ENCODE measurements at regions not wholly inside any gene's neighbourhood (a gene's known extent, or its start where the extent isn't known, plus 50 kb on each side); places are given as distances from the start of the nearest gene placed in this dataset.

GRCh38 chr9:90965226-90966030 is 163.8 kb downstream of the SYK start:
- TF ChIP-seq MEF2A (IDR thresholded peaks at IDR 0.05; ENCODE audit: borderline replicate concordance, low read depth) (no peak), USF1 (IDR thresholded peaks at IDR 0.05; ENCODE audit: borderline replicate concordance, low read depth) (no peak), GATA2 (CRISPR knock-in tag; IDR thresholded peaks at IDR 0.05) (no peak), MXI1 (IDR thresholded peaks at IDR 0.05; ENCODE audit: low read depth, low read length) (no peak), YY1 (IDR thresholded peaks at IDR 0.05; ENCODE audit: low read depth) (no peak), NFIC (IDR thresholded peaks at IDR 0.05; ENCODE audit: borderline replicate concordance) (no peak), TCF12 (IDR thresholded peaks at IDR 0.05) (no peak)
- TF ChIP-seq, protein P1, sequence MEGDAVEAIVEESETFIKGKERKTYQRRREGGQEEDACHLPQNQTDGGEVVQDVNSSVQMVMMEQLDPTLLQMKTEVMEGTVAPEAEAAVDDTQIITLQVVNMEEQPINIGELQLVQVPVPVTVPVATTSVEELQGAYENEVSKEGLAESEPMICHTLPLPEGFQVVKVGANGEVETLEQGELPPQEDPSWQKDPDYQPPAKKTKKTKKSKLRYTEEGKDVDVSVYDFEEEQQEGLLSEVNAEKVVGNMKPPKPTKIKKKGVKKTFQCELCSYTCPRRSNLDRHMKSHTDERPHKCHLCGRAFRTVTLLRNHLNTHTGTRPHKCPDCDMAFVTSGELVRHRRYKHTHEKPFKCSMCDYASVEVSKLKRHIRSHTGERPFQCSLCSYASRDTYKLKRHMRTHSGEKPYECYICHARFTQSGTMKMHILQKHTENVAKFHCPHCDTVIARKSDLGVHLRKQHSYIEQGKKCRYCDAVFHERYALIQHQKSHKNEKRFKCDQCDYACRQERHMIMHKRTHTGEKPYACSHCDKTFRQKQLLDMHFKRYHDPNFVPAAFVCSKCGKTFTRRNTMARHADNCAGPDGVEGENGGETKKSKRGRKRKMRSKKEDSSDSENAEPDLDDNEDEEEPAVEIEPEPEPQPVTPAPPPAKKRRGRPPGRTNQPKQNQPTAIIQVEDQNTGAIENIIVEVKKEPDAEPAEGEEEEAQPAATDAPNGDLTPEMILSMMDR (IDR thresholded peaks at IDR 0.05): no peak
- CTCF ChIA-PET: interaction anchor here (1.0 to 2.9 kb wide), 2 partner anchors 11 to 50 kb away, joined by 3 to 11 read pairs; no protein-coding TSS in a partner anchor
- WGBS (ENCODE audit: low lambda C conversion rate): 85% methylated on average over 12 of the region's 12 CpGs

DNA sequence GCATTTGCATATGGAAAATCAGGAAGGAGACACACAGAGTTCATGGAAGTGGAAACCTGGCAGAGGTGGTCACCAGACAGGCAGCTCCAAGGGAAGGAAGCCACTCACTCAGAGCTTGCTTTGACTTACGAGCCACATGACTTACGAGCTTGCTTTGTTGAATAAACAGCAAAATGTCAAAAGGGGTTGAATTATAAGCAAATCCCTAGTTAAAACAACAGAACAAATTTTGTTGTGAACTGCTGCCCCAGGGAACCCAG is 164.3 kb downstream of the SYK start:
- Histone ChIP-seq H4K20me1 (ENCODE audit: insufficient read depth) (no peaks in the 10 kb centered on the region), H3K4me3 (ENCODE audit: low read depth in 2 of 2, low read length in 1 of 2) (no peak overlapping the region), H3K9me2 (no peaks in the 10 kb centered on the region), H3K27ac (ENCODE audit: low read depth in 2 of 2, low read length in 1 of 2) (no peak overlapping the region), H3K36me3 (replicated peaks in 1 of 2; ENCODE audit: control insufficient read depth in 1 of 2, insufficient read depth in 2 of 2, low read length in 1 of 2) (no peaks in the 10 kb centered on the region), H3F3A (replicated peaks; ENCODE audit: insufficient read depth) (no peaks in the 10 kb centered on the region), H3K4me2 (no peak overlapping the region), H3K9me3 (no peaks in the 10 kb centered on the region), H3K27me3 (ENCODE audit: insufficient read depth) (no peaks in the 10 kb centered on the region), H3K4me1 (ENCODE audit: control insufficient read depth in 1 of 2, insufficient read depth in 2 of 2, low read depth in 1 of 2, low read length in 1 of 2) (peaks cover 0 to 19% of the 10 kb centered on the region in 2 experiments; a peak in 1 of 4 replicates), H3K9ac (no peak overlapping the region), H2AFZ (ENCODE audit: low read depth) (no peak overlapping the region), H3K79me2 (ENCODE audit: insufficient read depth) (no peaks in the 10 kb centered on the region)
- WGBS (ENCODE audit: low lambda C conversion rate): 65% methylated on average over 2 of the region's 2 CpGs
- CTCF ChIA-PET: interaction anchor here (2.9 kb wide), 1 partner anchor 50 kb away, joined by 11 read pairs; no protein-coding TSS in a partner anchor
- no peak for DNase-seq
- POLR2A ChIA-PET: no interaction called here
- TF ChIP-seq CHD2 (IDR thresholded peaks at IDR 0.05; ENCODE audit: low read length, partially characterized antibody) (no peak), YY1 (IDR thresholded peaks at IDR 0.05; ENCODE audit: low read depth) (no peak), EP300 (IDR thresholded peaks at IDR 0.05; ENCODE audit: borderline replicate concordance in 1 of 2, low read depth in 1 of 2, low read length in 1 of 2) (no peak), REST (IDR thresholded peaks at IDR 0.05; ENCODE audit: low read depth, low read length) (no peak), GATA2 (CRISPR knock-in tag; IDR thresholded peaks at IDR 0.05) (no peak), SMC3 (IDR thresholded peaks at IDR 0.05; ENCODE audit: low read depth, low read length) (no peak), FOSL2 (IDR thresholded peaks at IDR 0.05; ENCODE audit: borderline replicate concordance, low read depth) (no peak)
- TF ChIP-seq, protein P2, sequence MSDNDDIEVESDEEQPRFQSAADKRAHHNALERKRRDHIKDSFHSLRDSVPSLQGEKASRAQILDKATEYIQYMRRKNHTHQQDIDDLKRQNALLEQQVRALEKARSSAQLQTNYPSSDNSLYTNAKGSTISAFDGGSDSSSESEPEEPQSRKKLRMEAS (IDR thresholded peaks at IDR 0.05; ENCODE audit: low read depth): no peak
- TF ChIP-seq, protein P3, sequence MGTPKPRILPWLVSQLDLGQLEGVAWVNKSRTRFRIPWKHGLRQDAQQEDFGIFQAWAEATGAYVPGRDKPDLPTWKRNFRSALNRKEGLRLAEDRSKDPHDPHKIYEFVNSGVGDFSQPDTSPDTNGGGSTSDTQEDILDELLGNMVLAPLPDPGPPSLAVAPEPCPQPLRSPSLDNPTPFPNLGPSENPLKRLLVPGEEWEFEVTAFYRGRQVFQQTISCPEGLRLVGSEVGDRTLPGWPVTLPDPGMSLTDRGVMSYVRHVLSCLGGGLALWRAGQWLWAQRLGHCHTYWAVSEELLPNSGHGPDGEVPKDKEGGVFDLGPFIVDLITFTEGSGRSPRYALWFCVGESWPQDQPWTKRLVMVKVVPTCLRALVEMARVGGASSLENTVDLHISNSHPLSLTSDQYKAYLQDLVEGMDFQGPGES (IDR thresholded peaks at IDR 0.05; ENCODE audit: low read depth, low read length): no peak
- TF ChIP-seq, protein P4, sequence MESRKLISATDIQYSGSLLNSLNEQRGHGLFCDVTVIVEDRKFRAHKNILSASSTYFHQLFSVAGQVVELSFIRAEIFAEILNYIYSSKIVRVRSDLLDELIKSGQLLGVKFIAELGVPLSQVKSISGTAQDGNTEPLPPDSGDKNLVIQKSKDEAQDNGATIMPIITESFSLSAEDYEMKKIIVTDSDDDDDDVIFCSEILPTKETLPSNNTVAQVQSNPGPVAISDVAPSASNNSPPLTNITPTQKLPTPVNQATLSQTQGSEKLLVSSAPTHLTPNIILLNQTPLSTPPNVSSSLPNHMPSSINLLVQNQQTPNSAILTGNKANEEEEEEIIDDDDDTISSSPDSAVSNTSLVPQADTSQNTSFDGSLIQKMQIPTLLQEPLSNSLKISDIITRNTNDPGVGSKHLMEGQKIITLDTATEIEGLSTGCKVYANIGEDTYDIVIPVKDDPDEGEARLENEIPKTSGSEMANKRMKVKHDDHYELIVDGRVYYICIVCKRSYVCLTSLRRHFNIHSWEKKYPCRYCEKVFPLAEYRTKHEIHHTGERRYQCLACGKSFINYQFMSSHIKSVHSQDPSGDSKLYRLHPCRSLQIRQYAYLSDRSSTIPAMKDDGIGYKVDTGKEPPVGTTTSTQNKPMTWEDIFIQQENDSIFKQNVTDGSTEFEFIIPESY (IDR thresholded peaks at IDR 0.05; ENCODE audit: borderline replicate concordance, low read depth): no peak

More at GRCh38 chr9:90965226-90966030, 163.8 kb downstream of the SYK start:
- peaks cover 0 to 19% of the 10 kb centered on the region in 2 experiments; a peak in 1 of 4 replicates for H3K4me1 ChIP-seq (ENCODE audit: control insufficient read depth in 1 of 2, insufficient read depth in 2 of 2, low read depth in 1 of 2, low read length in 1 of 2)
- no peaks in the 10 kb centered on the region for H3K9me3 ChIP-seq
- H3K27ac ChIP-seq (ENCODE audit: low read depth in 2 of 2, low read length in 1 of 2): no peak overlapping the region
- H3K27me3 ChIP-seq (ENCODE audit: insufficient read depth): no peaks in the 10 kb centered on the region
- no peak for DNase-seq
- no peaks in the 10 kb centered on the region for H3K9me2 ChIP-seq
- H3F3A ChIP-seq (replicated peaks; ENCODE audit: insufficient read depth): no peaks in the 10 kb centered on the region
- POLR2A ChIA-PET: no interaction called here
- no peaks in the 10 kb centered on the region for H4K20me1 ChIP-seq (ENCODE audit: insufficient read depth)
- no peaks in the 10 kb centered on the region for H3K36me3 ChIP-seq (replicated peaks in 1 of 2; ENCODE audit: control insufficient read depth in 1 of 2, insufficient read depth in 2 of 2, low read length in 1 of 2)
- H3K9ac ChIP-seq: no peak overlapping the region
- no peak overlapping the region for H3K4me2 ChIP-seq
- no peaks in the 10 kb centered on the region for H3K79me2 ChIP-seq (ENCODE audit: insufficient read depth)
- no peak overlapping the region for H3K4me3 ChIP-seq (ENCODE audit: low read depth in 2 of 2, low read length in 1 of 2)
- H2AFZ ChIP-seq (ENCODE audit: low read depth): no peak overlapping the region
